GM12875 (cell line): ENCODE measurements at regions not wholly inside any gene's neighbourhood (a gene's known extent, or its start where the extent isn't known, plus 50 kb on each side); places are given as distances from the start of the nearest gene placed in this dataset.

ENCODE experiments used
- H3K4me3 ChIP-seq: one replicate; pipeline ENCODE4 v1.5.1; 2011; ENCODE audit warnings: low read depth, low read length, control low read depth
- TF ChIP-seq, protein P1 (sequence below): IDR thresholded peaks from 2 replicates; pipeline ENCODE4 v1.5.1; 2011; ENCODE audit warnings: low read depth, mild to moderate bottlenecking, control low read depth, inconsistent platforms, low read length, moderate library complexity, borderline replicate concordance; ENCODE audit not compliant: insufficient read depth

DNA sequence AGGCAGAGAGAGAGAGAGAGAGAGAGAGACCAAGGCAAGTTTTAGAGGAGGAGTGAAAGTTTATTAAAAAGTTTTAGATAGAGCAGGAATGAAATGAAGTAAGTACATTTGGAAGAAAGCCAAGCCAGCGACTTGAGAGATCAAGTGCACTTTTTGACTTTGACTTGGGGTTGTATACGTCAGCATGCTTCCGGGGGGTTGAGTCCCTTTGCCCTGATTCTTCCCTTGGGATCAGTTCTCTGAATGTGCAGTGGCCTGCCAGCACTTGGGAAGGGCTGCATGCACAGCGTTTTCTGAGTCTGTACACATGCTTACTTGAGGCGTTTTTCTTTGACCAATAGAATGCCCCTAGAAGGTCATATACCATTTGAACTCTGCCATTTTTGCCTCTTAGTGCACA, 400.5 kb downstream of the PDGFC start:
- H3K4me3 ChIP-seq = no peak overlapping the region
- TF ChIP-seq, protein P1, sequence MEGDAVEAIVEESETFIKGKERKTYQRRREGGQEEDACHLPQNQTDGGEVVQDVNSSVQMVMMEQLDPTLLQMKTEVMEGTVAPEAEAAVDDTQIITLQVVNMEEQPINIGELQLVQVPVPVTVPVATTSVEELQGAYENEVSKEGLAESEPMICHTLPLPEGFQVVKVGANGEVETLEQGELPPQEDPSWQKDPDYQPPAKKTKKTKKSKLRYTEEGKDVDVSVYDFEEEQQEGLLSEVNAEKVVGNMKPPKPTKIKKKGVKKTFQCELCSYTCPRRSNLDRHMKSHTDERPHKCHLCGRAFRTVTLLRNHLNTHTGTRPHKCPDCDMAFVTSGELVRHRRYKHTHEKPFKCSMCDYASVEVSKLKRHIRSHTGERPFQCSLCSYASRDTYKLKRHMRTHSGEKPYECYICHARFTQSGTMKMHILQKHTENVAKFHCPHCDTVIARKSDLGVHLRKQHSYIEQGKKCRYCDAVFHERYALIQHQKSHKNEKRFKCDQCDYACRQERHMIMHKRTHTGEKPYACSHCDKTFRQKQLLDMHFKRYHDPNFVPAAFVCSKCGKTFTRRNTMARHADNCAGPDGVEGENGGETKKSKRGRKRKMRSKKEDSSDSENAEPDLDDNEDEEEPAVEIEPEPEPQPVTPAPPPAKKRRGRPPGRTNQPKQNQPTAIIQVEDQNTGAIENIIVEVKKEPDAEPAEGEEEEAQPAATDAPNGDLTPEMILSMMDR = no peak

DNA sequence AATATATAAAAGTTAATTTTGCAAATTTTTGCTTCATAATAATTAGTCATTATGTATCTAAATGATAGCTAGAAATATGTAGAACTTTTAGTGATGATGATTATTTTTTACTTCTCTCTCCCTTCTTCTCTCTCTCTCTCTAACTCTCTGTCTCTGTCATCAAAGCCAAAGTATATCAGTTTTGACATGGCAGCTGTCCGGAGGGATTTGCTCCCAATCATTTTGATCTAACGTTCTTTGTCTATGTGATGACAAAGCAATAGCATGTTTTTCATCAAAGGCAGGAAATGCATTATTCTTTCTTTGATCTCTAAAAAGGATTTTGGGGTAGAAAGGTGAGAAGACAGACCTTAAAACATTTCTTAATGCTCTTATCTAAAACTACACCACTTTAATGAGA, 402.1 kb downstream of the PDGFC start:
- TF ChIP-seq, protein P1 = no peak

DNA sequence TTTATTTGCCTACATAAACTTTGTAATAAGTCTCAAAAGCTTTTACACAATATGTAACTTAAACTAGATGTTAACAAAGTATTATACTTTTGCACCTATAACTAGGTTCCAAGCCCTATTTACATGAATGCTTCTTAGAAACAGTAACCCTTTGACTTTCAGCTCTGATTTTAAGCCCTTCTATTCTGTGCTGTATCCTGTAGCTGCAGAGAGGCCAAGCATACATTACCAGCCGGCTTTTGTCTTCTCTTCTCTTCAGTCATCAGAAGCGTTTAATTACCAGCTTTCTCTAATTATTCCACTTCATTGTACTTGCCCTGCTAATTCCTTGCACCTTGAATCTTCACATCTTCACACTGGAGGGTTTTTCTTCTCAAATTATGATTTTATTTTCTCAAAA, 403.1 kb downstream of the PDGFC start:
- no peak overlapping the region for H3K4me3 ChIP-seq
- TF ChIP-seq, protein P1 = no peak

More for the DNA sequence above, 402.1 kb downstream of the PDGFC start:
- H3K4me3 ChIP-seq = no peak overlapping the region

DNA sequence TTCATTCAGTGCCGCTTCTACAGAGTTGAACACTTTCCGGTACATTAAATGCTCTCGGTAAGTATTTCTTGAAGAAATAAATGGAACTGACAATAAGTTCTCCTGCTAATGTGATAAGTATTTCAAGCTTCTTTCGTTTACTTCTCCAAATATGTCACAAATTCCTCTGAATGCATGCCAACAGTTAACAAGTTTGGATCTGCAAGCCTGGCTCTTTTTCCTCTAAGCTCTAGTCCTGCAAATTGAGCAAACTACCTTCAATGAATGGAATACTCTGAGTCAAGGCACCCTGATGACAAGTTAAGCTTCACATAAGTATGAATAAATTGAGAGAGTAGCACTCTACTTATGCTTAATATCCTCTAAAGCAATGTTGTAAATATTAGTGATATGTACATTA, 403.6 kb downstream of the PDGFC start:
- H3K4me3 ChIP-seq = no peak overlapping the region
- TF ChIP-seq, protein P1 = no peak

DNA sequence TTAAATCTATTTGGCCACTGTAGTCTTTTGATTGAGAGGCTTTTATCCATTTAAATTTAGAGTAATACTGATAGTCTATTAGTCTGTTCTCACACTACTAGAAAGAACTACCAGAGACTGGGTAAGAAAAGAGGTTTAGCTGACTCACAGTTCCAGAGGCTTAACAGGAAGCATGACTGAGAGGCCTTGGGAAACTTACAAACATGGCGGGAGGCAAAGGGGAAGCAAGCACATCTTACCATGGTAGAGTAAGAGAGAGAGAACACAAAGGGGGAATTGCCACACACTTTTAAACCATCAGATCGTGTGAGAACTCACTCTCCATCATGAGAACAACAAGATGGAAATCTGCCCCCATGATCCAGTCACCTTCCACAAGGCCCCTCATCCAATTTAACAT, 410.9 kb downstream of the PDGFC start:
- H3K4me3 ChIP-seq = no peak overlapping the region
- TF ChIP-seq, protein P1 = no peak

DNA sequence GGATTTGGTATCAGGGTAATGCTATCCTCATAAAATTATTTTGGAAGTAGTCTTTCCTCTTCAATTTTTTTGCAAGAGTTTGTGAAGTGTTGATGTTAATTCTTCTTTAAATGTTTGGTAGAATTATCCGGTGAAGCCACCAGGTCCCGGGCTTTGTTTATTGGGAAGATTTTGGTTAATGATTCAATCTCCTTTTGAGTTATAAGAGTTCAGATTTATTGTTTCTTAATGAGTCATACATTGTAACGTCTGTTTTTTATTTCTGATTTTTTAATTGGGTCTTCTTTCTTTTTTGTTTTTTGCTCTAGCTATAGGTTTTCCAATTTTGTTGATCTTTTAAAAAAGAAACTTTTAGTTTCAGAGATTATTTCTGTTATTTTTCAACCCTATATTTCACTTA, 412.3 kb downstream of the PDGFC start:
- H3K4me3 ChIP-seq = no peak overlapping the region
- TF ChIP-seq, protein P1 = no peak

DNA sequence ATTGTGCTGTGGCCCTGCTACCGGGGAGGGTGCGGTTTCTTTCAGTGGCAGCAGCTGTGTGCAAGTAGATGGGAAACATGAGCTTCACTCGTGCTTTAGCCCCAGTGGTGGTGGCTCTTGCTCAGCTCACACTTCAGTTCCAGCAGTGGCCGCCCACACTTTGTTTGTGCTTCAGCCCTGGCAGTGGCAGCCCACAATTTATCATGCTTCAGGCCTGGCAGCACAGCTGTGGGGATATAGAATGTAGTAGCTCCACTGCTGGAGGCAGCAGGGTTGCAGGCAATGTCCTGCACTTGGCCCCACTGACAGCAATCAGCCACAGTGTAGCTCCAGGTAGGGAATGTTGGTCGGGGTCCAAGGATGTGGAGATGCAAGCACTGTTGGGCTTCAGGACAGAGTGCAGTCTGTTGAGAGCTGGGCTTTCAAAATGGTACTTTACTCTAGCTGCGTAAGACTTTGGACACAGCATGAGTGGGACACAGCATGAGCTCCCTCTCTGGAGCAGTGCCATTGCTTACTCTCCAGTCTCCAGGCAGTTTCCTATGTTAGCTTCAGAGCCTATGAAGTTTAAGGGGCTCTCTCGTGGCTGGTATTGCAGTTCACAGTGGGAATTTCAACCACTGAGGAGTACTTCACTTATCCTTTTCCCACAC, 413.1 kb downstream of the PDGFC start:
- TF ChIP-seq, protein P1 = no peak
- no peak overlapping the region for H3K4me3 ChIP-seq
